H1 (cell line): ENCODE measurements at regions not wholly inside any gene's neighbourhood (a gene's known extent, or its start where the extent isn't known, plus 50 kb on each side); places are given as distances from the start of the nearest gene placed in this dataset.
A peak's percentile ranks its signal among the peaks of the same experiment; 100 is the strongest.

Experiments
- CTCF ChIA-PET: fragments of 300-600 bp; sonication (Branson Sonifier 250); formaldehyde crosslinking; loops from one replicate; lab custom pipeline; 2021; ENCODE audit not compliant: partially characterized antibody; lab: Charles Lee
- POLR2A ChIA-PET: fragments of 300-600 bp; sonication (Branson Sonifier 250); formaldehyde crosslinking; loops from one replicate; lab custom pipeline; 2021; ENCODE audit warnings: inconsistent platforms; ENCODE audit not compliant: partially characterized antibody; lab: Charles Lee
- DNase-seq, 2 experiments: peaks; one replicate each; pipeline versions ENCODE4 v3.0.0 to v3.0.0-alpha.2; 2010 to 2022; ENCODE audit warnings: low spot score in 2 of 2, low read depth in 1 of 2, mixed read lengths in 1 of 2
- FAIRE-seq: peaks from 2 replicates; lab custom pipeline; 2011; peaks lifted over from hg19 to GRCh38; lab: Jason Lieb, UNC
- H2AFZ ChIP-seq: 2 replicates; pipeline ENCODE4 v1.8.1; 2012; ENCODE audit warnings: low read length, inconsistent platforms
- H2AK5ac ChIP-seq: 2 replicates; pipeline ENCODE4 v1.6.1; 2013; ENCODE audit warnings: low read depth, low read length
- H2BK120ac ChIP-seq: replicated peaks from 2 replicates; pipeline ENCODE3; 2013; ENCODE audit warnings: low read depth, low read length, inconsistent platforms
- H2BK12ac ChIP-seq: 2 replicates; pipeline ENCODE4 v1.6.1; 2013; ENCODE audit warnings: low read depth, low read length
- H2BK15ac ChIP-seq: 2 replicates; pipeline ENCODE4 v1.6.1; 2013; ENCODE audit warnings: low read length
- H2BK20ac ChIP-seq: 2 replicates; pipeline ENCODE4 v1.6.1; 2013; ENCODE audit warnings: low read length
- H2BK5ac ChIP-seq: 2 replicates; pipeline ENCODE4 v1.6.1; 2013; ENCODE audit warnings: low read depth, low read length
- H3K14ac ChIP-seq: 2 replicates; pipeline ENCODE4 v1.6.1; 2013; ENCODE audit warnings: inconsistent platforms; ENCODE audit not compliant: insufficient read length
- H3K18ac ChIP-seq: 2 replicates; pipeline ENCODE4 v1.6.1; 2013; ENCODE audit warnings: low read length; ENCODE audit errors: extremely low read depth
- H3K23ac ChIP-seq: 2 replicates; pipeline ENCODE4 v1.6.1; 2013; ENCODE audit warnings: inconsistent platforms; ENCODE audit not compliant: insufficient read length
- H3K23me2 ChIP-seq: 2 replicates; pipeline ENCODE4 v1.6.1; 2013; ENCODE audit warnings: low read depth, low read length
- H3K27ac ChIP-seq: 2 replicates; pipeline ENCODE4 v1.6.1; 2011; ENCODE audit warnings: low read depth, low read length, inconsistent platforms
- H3K27me3 ChIP-seq, 4 experiments: replicated peaks in 1 of 4; 1 replicate in 1 of 4; 2 replicates in 3 of 4; pipeline versions ENCODE4 v1.6.1 to v1.8.1; 2011 to 2013; ENCODE audit warnings: low read length in 3 of 4, mild to moderate bottlenecking in 3 of 4, inconsistent platforms in 2 of 4, mixed read lengths in 2 of 4, moderate library complexity in 1 of 4; ENCODE audit not compliant: control insufficient read depth in 3 of 4, insufficient read depth in 3 of 4; ENCODE audit errors: extremely low read depth in 1 of 4
- H3K36me3 ChIP-seq, 4 experiments: 2 replicates each; pipeline versions ENCODE4 v1.6.1 to v1.8.1; 2011 to 2013; ENCODE audit warnings: mild to moderate bottlenecking in 4 of 4, low read length in 3 of 4, moderate library complexity in 2 of 4, control low read depth in 1 of 4, inconsistent platforms in 1 of 4; ENCODE audit not compliant: insufficient read depth in 4 of 4, control insufficient read depth in 2 of 4
- H3K4ac ChIP-seq: replicated peaks from 2 replicates; pipeline ENCODE3; 2013; ENCODE audit warnings: low read length, low read depth, mixed read lengths, inconsistent platforms; ENCODE audit not compliant: insufficient read length
- H3K4me1 ChIP-seq, 4 experiments: replicated peaks in 1 of 4; 1 replicate in 1 of 4; 2 replicates in 3 of 4; pipeline versions ENCODE4 v1.6.1 to v1.8.1; 2011 to 2013; ENCODE audit warnings: low read length in 3 of 4, inconsistent platforms in 2 of 4, mixed read lengths in 1 of 4; ENCODE audit not compliant: insufficient read depth in 4 of 4, control insufficient read depth in 3 of 4
- H3K4me2 ChIP-seq, 2 experiments: 2 replicates each; pipeline versions ENCODE4 v1.6.1 to v1.8.1; 2011 to 2013; ENCODE audit warnings: low read depth in 2 of 2, low read length in 2 of 2, control low read depth in 1 of 2, inconsistent platforms in 1 of 2, mild to moderate bottlenecking in 1 of 2; ENCODE audit not compliant: insufficient read depth in 1 of 2
- H3K4me3 ChIP-seq, 4 experiments: fragments of 200-600, 300-600 bp in 1 of 4; sonication (generic), shearing (Covaris generic), sonication (Bioruptor Twin) in 1 of 4; 2 replicates each; pipeline versions ENCODE4 v1.5.1 to v1.8.1; 2011 to 2016; ENCODE audit warnings: low read length in 4 of 4, low read depth in 3 of 4, control low read depth in 2 of 4, inconsistent platforms in 2 of 4, mild to moderate bottlenecking in 2 of 4, mixed read lengths in 1 of 4, moderate library complexity in 1 of 4; ENCODE audit not compliant: insufficient read depth in 2 of 4; ENCODE audit errors: extremely low read depth in 1 of 4
- H3K56ac ChIP-seq: replicated peaks from 2 replicates; pipeline ENCODE3; 2013; ENCODE audit warnings: low read depth, mild to moderate bottlenecking, mixed read lengths, low read length, inconsistent platforms; ENCODE audit not compliant: insufficient read length
- H3K79me1 ChIP-seq: 2 replicates; pipeline ENCODE4 v1.6.1; 2013; ENCODE audit warnings: low read depth, low read length, control low read depth
- H3K79me2 ChIP-seq, 2 experiments: 2 replicates each; pipeline versions ENCODE4 v1.6.1 to v1.8.1; 2012 to 2013; ENCODE audit warnings: low read length in 2 of 2, mild to moderate bottlenecking in 2 of 2, inconsistent platforms in 1 of 2; ENCODE audit not compliant: insufficient read depth in 2 of 2, control insufficient read depth in 1 of 2
- H3K9ac ChIP-seq, 4 experiments: replicated peaks in 1 of 4; 1 replicate in 1 of 4; 2 replicates in 3 of 4; pipeline versions ENCODE4 v1.6.1 to v1.8.1; 2011 to 2013; ENCODE audit warnings: low read depth in 3 of 4, low read length in 3 of 4, control low read depth in 2 of 4, mild to moderate bottlenecking in 2 of 4, moderate library complexity in 2 of 4, inconsistent platforms in 1 of 4; ENCODE audit errors: extremely low read depth in 1 of 4
- H3K9me3 ChIP-seq, 2 experiments: 2 replicates each; pipeline versions ENCODE4 v1.6.1 to v1.8.1; 2012 to 2013; ENCODE audit warnings: mild to moderate bottlenecking in 2 of 2, moderate library complexity in 2 of 2, control low read depth in 1 of 2, inconsistent platforms in 1 of 2, low read depth in 1 of 2, low read length in 1 of 2, mixed read lengths in 1 of 2; ENCODE audit not compliant: insufficient read depth in 2 of 2
- H4K20me1 ChIP-seq, 2 experiments: replicated peaks in 1 of 2; 2 replicates each; pipeline versions ENCODE3 to v1.8.1; 2011 to 2013; ENCODE audit warnings: inconsistent platforms in 2 of 2, low read length in 2 of 2, mild to moderate bottlenecking in 1 of 2; ENCODE audit not compliant: insufficient read depth in 2 of 2, control insufficient read depth in 1 of 2
- H4K5ac ChIP-seq: 2 replicates; pipeline ENCODE4 v1.6.1; 2013; ENCODE audit warnings: low read length, low read depth, mixed read lengths, inconsistent platforms; ENCODE audit not compliant: insufficient read length
- H4K8ac ChIP-seq: 2 replicates; pipeline ENCODE4 v1.8.0; 2013; ENCODE audit warnings: mild to moderate bottlenecking, moderate library complexity, low read length, inconsistent platforms; ENCODE audit not compliant: insufficient read depth; ENCODE audit errors: extremely low read depth
- H4K91ac ChIP-seq: replicated peaks from 2 replicates; pipeline ENCODE3; 2013; ENCODE audit warnings: low read length, mixed read lengths, inconsistent platforms; ENCODE audit not compliant: insufficient read length
- CBX5 ChIP-seq: fragments of 300-800, 300-1000 bp; sonication (generic); IDR thresholded peaks from 2 replicates; pipeline ENCODE4 v1.7.1; 2016; ENCODE audit warnings: antibody characterized with exemption, low read length, low read depth
- RFX5 ChIP-seq: IDR thresholded peaks from 2 replicates; pipeline ENCODE4 v1.6.1; 2011; ENCODE audit warnings: low read depth, low read length, improper control_type of control experiment, borderline replicate concordance
- SIRT6 ChIP-seq: IDR thresholded peaks from one replicate; pipeline ENCODE4 v1.7.1; 2012; ENCODE audit warnings: low read length, inconsistent platforms
- WGBS, 2 experiments: shearing (Covaris generic) in 1 of 2; methylation state at CpG; one replicate each; pipeline versions ENCODE4 v1.1.6 to v1.1.7; 2013 to 2015; ENCODE audit warnings: low lambda C conversion rate in 2 of 2, mixed read lengths in 2 of 2, inconsistent platforms in 1 of 2, low coverage in 1 of 2, missing lambda C conversion rate in 1 of 2; ENCODE audit not compliant: insufficient replicate concordance in 2 of 2, insufficient coverage in 1 of 2, insufficient read length in 1 of 2; ENCODE audit errors: extremely low coverage in 1 of 2, missing lambda C conversion rate in 1 of 2; 5-methylcytosine and 5-hydroxymethylcytosine counted together

- no peak overlapping the region for H3K14ac ChIP-seq
- H3K4me3 ChIP-seq = no peak overlapping the region
- H4K5ac ChIP-seq = no peak overlapping the region
- H2BK5ac ChIP-seq = no peak overlapping the region
- H3K79me1 ChIP-seq = no peaks in the 10 kb centered on the region
- H4K20me1 ChIP-seq = no peaks in the 10 kb centered on the region
- no peak overlapping the region for H3K4ac ChIP-seq
- H3K9me3 ChIP-seq = no peaks in the 10 kb centered on the region
- H3K18ac ChIP-seq = no peak overlapping the region
- no peak overlapping the region for H2BK20ac ChIP-seq
- no peaks in the 10 kb centered on the region for H3K4me1 ChIP-seq
- no peak overlapping the region for H2AK5ac ChIP-seq
- H3K4me2 ChIP-seq = no peak overlapping the region
- DNase-seq (no peak), FAIRE-seq (no peak)
- H3K9ac ChIP-seq = no peak overlapping the region
- H4K8ac ChIP-seq = no peak overlapping the region
- CTCF ChIA-PET = interaction anchor here (0.6 to 1.0 kb wide), 2 partner anchors 97 to 153 kb away, joined by 3 to 4 read pairs; no protein-coding TSS in a partner anchor
- no peak overlapping the region for H3K56ac ChIP-seq
- H2BK120ac ChIP-seq = no peak overlapping the region
- H3K23me2 ChIP-seq = no peaks in the 10 kb centered on the region
- H4K91ac ChIP-seq = no peak overlapping the region
- no peak overlapping the region for H3K23ac ChIP-seq
- no peaks in the 10 kb centered on the region for H3K27me3 ChIP-seq
- peak overlapping the region; percentile 42; the same call in 1 of the 2 replicates for H2AFZ ChIP-seq
- 80% methylated on average over 5 of the region's 5 CpGs; no CpG with 5 or more reads in 1 of the 2 experiments for WGBS, 2 experiments
- H3K36me3 ChIP-seq = no peaks in the 10 kb centered on the region
- no peak overlapping the region for H2BK12ac ChIP-seq
- no peak overlapping the region for H2BK15ac ChIP-seq
- H3K79me2 ChIP-seq = no peaks in the 10 kb centered on the region
- POLR2A ChIA-PET = no interaction called here
- H3K27ac ChIP-seq = no peak overlapping the region
- TF ChIP-seq SIRT6 (no peak), RFX5 (no peak), CBX5 (no peak)
Observed at GRCh38 chr21:16455978-16456377, 726.2 kb downstream of the USP25 start.
